ENCODE measurements at regions not wholly inside any gene's neighbourhood (a gene's known extent, or its start where the extent isn't known, plus 50 kb on each side); places are given as distances from the start of the nearest gene placed in this dataset.

GRCh38 chr12:114302606-114303315 is 103.2 kb downstream of the TBX5 start:
- TF ChIP-seq, protein P1, sequence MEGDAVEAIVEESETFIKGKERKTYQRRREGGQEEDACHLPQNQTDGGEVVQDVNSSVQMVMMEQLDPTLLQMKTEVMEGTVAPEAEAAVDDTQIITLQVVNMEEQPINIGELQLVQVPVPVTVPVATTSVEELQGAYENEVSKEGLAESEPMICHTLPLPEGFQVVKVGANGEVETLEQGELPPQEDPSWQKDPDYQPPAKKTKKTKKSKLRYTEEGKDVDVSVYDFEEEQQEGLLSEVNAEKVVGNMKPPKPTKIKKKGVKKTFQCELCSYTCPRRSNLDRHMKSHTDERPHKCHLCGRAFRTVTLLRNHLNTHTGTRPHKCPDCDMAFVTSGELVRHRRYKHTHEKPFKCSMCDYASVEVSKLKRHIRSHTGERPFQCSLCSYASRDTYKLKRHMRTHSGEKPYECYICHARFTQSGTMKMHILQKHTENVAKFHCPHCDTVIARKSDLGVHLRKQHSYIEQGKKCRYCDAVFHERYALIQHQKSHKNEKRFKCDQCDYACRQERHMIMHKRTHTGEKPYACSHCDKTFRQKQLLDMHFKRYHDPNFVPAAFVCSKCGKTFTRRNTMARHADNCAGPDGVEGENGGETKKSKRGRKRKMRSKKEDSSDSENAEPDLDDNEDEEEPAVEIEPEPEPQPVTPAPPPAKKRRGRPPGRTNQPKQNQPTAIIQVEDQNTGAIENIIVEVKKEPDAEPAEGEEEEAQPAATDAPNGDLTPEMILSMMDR (IDR thresholded peaks at IDR 0.05; ENCODE audit: low read depth, low read length, missing control alignments): no peak
- no peak overlapping the region for H3K4me3 ChIP-seq (replicated peaks; ENCODE audit: low read depth, low read length)
- DNase-seq (ENCODE audit: extremely low read depth, low read depth): no peak

DNA sequence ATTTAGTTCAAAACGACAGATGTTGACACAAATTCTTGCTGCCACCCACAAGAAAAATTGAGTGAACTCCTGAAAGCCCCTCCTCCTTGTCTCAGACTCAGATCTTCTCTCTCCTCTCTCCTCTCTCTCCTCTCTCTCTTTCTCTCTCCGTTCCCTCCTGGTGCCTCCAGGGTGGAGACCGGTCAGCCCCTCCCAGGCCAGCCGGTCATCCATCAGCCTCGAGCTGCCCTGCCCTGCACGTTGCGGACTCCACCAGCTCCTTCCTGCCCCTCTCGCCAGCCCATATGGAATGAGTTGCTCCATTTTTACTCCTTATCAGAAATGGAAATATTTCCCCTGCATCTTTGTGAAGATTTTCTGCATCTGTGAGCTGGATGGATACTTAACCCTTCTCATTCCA is 103.8 kb downstream of the TBX5 start:
- TF ChIP-seq, protein P1 (IDR thresholded peaks at IDR 0.05; ENCODE audit: low read depth, low read length, missing control alignments): no peak
- DNase-seq (ENCODE audit: extremely low read depth, low read depth): no peak
- H3K4me3 ChIP-seq (replicated peaks; ENCODE audit: low read depth, low read length): no peak overlapping the region

DNA sequence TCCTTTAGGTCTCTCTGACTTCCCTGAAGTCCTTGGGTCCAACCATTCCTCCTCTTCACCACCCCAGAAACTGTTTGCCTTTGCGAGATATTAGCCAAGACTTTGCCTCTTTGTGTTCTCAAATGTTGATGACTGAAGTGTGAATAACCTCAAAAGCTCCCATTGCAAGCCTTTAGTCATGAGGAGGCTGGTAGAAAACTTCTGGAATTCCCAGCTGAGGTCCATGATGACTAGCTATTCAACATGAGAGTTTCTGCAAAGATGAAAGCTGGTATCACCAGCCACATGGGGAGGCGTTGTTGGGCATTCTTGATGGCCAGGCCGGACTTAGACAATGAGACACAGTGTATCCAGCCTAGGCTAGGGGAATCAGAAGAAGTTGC is 111.7 kb downstream of the TBX5 start:
- TF ChIP-seq, protein P1 (IDR thresholded peaks at IDR 0.05; ENCODE audit: low read depth, low read length, missing control alignments): no peak
- DNase-seq (ENCODE audit: extremely low read depth, low read depth): no peak
- no peak overlapping the region for H3K4me3 ChIP-seq (replicated peaks; ENCODE audit: low read depth, low read length)

GRCh38 chr12:114293571-114294302 is 112.2 kb downstream of the TBX5 start:
- no peak overlapping the region for H3K4me3 ChIP-seq (replicated peaks; ENCODE audit: low read depth, low read length)
- TF ChIP-seq, protein P1 (IDR thresholded peaks at IDR 0.05; ENCODE audit: low read depth, low read length, missing control alignments): no peak
- DNase-seq (ENCODE audit: extremely low read depth, low read depth): no peak

DNA sequence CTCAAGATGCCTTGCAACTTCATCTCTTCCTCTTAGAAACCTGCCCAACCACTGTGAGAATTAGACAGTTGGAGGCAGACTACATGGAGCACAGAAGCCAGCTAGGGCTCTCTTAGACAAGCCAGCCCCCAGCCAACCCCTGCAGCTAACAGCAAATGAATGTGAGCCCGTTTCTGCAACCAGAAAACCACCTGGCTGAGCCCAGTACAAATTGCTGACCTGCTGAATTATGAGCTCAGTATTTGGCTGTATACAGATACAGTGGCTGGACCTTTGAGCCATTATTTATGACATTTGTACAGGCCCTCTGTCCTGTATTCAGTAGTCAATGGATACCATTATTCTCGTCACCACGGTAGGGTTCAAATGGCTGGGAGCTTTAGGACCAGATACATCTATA is 112.9 kb downstream of the TBX5 start:
- no peak for DNase-seq (ENCODE audit: extremely low read depth, low read depth)
- TF ChIP-seq, protein P1 (IDR thresholded peaks at IDR 0.05; ENCODE audit: low read depth, low read length, missing control alignments): no peak
- no peak overlapping the region for H3K4me3 ChIP-seq (replicated peaks; ENCODE audit: low read depth, low read length)

DNA sequence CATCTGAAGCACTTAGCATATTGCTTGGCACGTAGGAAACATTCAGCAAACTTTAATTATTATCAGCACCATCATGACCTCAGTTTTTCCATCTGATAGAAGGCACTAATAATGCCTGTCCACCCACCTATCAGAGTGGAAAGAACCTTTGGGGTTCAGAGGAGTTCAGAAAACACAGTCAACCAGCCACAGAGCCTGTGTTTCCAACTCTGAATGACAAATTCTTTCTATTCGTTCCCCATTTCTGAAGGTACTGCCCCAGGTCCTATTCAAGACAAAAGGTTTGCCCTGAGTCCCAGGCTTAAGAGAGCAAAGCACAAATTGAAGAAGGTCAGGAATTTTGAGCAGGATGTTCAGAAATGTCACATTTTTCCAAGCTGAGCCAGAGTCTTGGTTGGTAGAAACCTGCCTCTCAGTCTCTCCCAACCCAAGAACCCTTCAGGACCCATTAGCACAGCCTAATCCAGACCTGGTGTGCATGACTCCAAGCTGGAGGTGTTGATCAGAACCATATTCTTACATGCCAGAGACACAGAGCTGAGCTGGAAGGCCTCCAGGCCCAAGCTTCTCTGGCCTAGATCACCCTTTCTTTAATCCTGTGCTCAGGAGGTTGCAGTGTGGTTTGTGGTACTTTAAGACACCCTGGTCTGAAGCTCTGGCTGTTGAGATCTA is 114.4 kb downstream of the TBX5 start:
- DNase-seq (ENCODE audit: extremely low read depth, low read depth): no peak
- TF ChIP-seq, protein P1 (IDR thresholded peaks at IDR 0.05; ENCODE audit: low read depth, low read length, missing control alignments): no peak

More for the DNA sequence above, 114.4 kb downstream of the TBX5 start:
- H3K4me3 ChIP-seq (replicated peaks; ENCODE audit: low read depth, low read length): no peak overlapping the region

Measured in HFF-Myc (cell line).